ENCODE measurements at regions not wholly inside any gene's neighbourhood (a gene's known extent, or its start where the extent isn't known, plus 50 kb on each side); places are given as distances from the start of the nearest gene placed in this dataset.

DNA sequence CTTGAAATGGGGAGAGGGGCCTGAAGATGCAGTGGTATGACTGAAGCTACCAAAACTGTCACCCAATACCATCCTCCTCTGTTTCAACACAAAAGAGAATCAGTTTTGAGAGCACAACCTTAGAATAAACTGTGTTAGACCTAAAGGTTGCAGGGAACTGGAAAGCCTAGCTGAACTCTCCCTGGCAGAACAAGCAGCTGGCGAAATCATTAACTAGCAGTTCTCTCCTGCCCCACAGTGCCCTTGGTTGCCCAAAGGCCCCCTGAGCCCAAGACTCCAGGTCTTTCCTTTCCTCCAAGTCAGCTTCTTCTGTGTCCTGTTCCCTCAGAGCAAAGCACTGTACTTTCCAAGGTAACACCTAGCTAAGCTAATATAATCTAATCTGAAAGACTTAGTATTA is 135.4 kb upstream of the SLC30A5 start:
- Histone ChIP-seq H3K4me1 (ENCODE audit: control insufficient read depth, low read length) (0 out of 2 replicates have a peak, but pooled peaks cover 4% of the 10 kb centered on the region), H3K27ac (ENCODE audit: low read depth, low read length) (no peak overlapping the region), H3K27me3 (ENCODE audit: control insufficient read depth, low read length) (no peaks in the 10 kb centered on the region), H3K9me3 (ENCODE audit: control insufficient read depth, insufficient read depth, low read length) (no peaks in the 10 kb centered on the region), H3K36me3 (ENCODE audit: control insufficient read depth, low read length) (no peaks in the 10 kb centered on the region), H3K9me2 (replicated peaks; ENCODE audit: control insufficient read depth, low read length) (no peaks in the 10 kb centered on the region), H3K4me3 (ENCODE audit: low read length) (no peak overlapping the region), H3K79me2 (ENCODE audit: control insufficient read depth, low read length) (no peaks in the 10 kb centered on the region), H3K4me2 (ENCODE audit: low read length) (no peak overlapping the region), H3F3A (ENCODE audit: control insufficient read depth, insufficient read depth) (no peaks in the 10 kb centered on the region), H4K20me1 (ENCODE audit: control insufficient read depth, insufficient read depth, low read depth, low read length) (no peaks in the 10 kb centered on the region)
- no peak for TF ChIP-seq EZH2phosphoT487 (IDR thresholded peaks at IDR 0.05; ENCODE audit: borderline replicate concordance, low read length)
- TF ChIP-seq CTCF (IDR thresholded peaks at IDR 0.05; ENCODE audit: low read depth, low read length, poor library complexity, severe bottlenecking), result no peak

GRCh38 chr5:68960456-68960855 is 133.4 kb upstream of the SLC30A5 start:
- H3F3A ChIP-seq (ENCODE audit: control insufficient read depth, insufficient read depth), result no peaks in the 10 kb centered on the region
- H3K4me3 ChIP-seq (ENCODE audit: low read length), result no peak overlapping the region
- no peaks in the 10 kb centered on the region for H3K79me2 ChIP-seq (ENCODE audit: control insufficient read depth, low read length)
- H3K36me3 ChIP-seq (ENCODE audit: control insufficient read depth, low read length), result no peaks in the 10 kb centered on the region
- H3K4me1 ChIP-seq (ENCODE audit: control insufficient read depth, low read length), result no peaks in the 10 kb centered on the region
- no peaks in the 10 kb centered on the region for H3K9me2 ChIP-seq (replicated peaks; ENCODE audit: control insufficient read depth, low read length)
- no peaks in the 10 kb centered on the region for H3K9me3 ChIP-seq (ENCODE audit: control insufficient read depth, insufficient read depth, low read length)
- no peak overlapping the region for H3K4me2 ChIP-seq (ENCODE audit: low read length)
- H3K27ac ChIP-seq (ENCODE audit: low read depth, low read length), result no peak overlapping the region
- no peaks in the 10 kb centered on the region for H3K27me3 ChIP-seq (ENCODE audit: control insufficient read depth, low read length)
- H4K20me1 ChIP-seq (ENCODE audit: control insufficient read depth, insufficient read depth, low read depth, low read length), result no peaks in the 10 kb centered on the region
- no peak for TF ChIP-seq EZH2phosphoT487 (IDR thresholded peaks at IDR 0.05; ENCODE audit: borderline replicate concordance, low read length)
- TF ChIP-seq CTCF (IDR thresholded peaks at IDR 0.05; ENCODE audit: low read depth, low read length, poor library complexity, severe bottlenecking), result no peak

GRCh38 chr5:68960961-68961360 is 132.9 kb upstream of the SLC30A5 start:
- Histone ChIP-seq H3K36me3 (ENCODE audit: control insufficient read depth, low read length) (no peaks in the 10 kb centered on the region), H3K27ac (ENCODE audit: low read depth, low read length) (no peak overlapping the region), H3K9me3 (ENCODE audit: control insufficient read depth, insufficient read depth, low read length) (no peaks in the 10 kb centered on the region), H3K4me2 (ENCODE audit: low read length) (no peak overlapping the region), H3K79me2 (ENCODE audit: control insufficient read depth, low read length) (no peaks in the 10 kb centered on the region), H3F3A (ENCODE audit: control insufficient read depth, insufficient read depth) (no peaks in the 10 kb centered on the region), H3K4me1 (ENCODE audit: control insufficient read depth, low read length) (no peaks in the 10 kb centered on the region), H3K4me3 (ENCODE audit: low read length) (no peak overlapping the region), H3K9me2 (replicated peaks; ENCODE audit: control insufficient read depth, low read length) (no peaks in the 10 kb centered on the region), H4K20me1 (ENCODE audit: control insufficient read depth, insufficient read depth, low read depth, low read length) (no peaks in the 10 kb centered on the region), H3K27me3 (ENCODE audit: control insufficient read depth, low read length) (no peaks in the 10 kb centered on the region)
- no peak for TF ChIP-seq EZH2phosphoT487 (IDR thresholded peaks at IDR 0.05; ENCODE audit: borderline replicate concordance, low read length)
- TF ChIP-seq CTCF (IDR thresholded peaks at IDR 0.05; ENCODE audit: low read depth, low read length, poor library complexity, severe bottlenecking), result no peak

- H3K79me2 ChIP-seq (ENCODE audit: control insufficient read depth, low read length), result no peaks in the 10 kb centered on the region
- H3K9me2 ChIP-seq (replicated peaks; ENCODE audit: control insufficient read depth, low read length), result no peaks in the 10 kb centered on the region
- no peaks in the 10 kb centered on the region for H4K20me1 ChIP-seq (ENCODE audit: control insufficient read depth, insufficient read depth, low read depth, low read length)
- TF ChIP-seq EZH2phosphoT487 (IDR thresholded peaks at IDR 0.05; ENCODE audit: borderline replicate concordance, low read length) (no peak), CTCF (IDR thresholded peaks at IDR 0.05; ENCODE audit: low read depth, low read length, poor library complexity, severe bottlenecking) (no peak)
- H3K4me3 ChIP-seq (ENCODE audit: low read length), result no peak overlapping the region
- no peaks in the 10 kb centered on the region for H3K27me3 ChIP-seq (ENCODE audit: control insufficient read depth, low read length)
- no peaks in the 10 kb centered on the region for H3K36me3 ChIP-seq (ENCODE audit: control insufficient read depth, low read length)
- no peaks in the 10 kb centered on the region for H3F3A ChIP-seq (ENCODE audit: control insufficient read depth, insufficient read depth)
- no peaks in the 10 kb centered on the region for H3K9me3 ChIP-seq (ENCODE audit: control insufficient read depth, insufficient read depth, low read length)
- no peaks in the 10 kb centered on the region for H3K4me1 ChIP-seq (ENCODE audit: control insufficient read depth, low read length)
- H3K4me2 ChIP-seq (ENCODE audit: low read length), result no peak overlapping the region
- no peak overlapping the region for H3K27ac ChIP-seq (ENCODE audit: low read depth, low read length)
Observed at GRCh38 chr5:68961762-68962161, 132.1 kb upstream of the SLC30A5 start.

Measured in DOHH2 (cell line).